ENCODE measurements at regions not wholly inside any gene's neighbourhood (a gene's known extent, or its start where the extent isn't known, plus 50 kb on each side); places are given as distances from the start of the nearest gene placed in this dataset.

DNA sequence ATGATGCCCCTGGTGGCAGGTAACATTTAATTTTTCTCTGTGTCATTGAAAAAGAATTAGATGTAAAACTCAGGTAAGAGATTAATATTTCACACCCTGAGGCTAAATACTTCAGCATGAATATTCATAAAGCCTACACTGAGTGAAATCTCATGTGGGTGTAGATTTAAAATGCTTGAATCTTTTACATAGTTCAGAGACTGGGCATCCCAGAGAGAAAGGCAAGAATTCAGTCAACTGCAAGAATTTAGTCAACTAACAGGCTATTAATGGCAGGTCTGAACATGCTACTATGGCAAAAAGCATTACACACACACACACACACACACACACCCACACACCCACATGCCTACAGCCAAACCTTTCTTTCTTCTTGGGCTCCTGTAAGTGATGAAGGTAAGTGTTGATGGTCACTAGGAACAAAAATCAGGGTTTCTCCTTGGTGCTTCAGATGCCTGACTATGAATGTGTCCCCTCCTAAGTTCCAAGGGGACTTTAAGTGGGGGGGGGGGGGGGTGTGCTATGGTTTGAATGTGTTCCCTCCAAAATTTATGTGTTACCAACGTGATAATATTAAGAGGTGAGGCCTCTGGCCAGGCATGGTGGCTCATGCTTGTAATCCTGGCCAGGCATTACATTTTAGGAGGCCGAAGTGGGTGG is 63.7 kb upstream of the PSMD7 start:
- H3K27ac ChIP-seq: no peak overlapping the region
- no peak for TF ChIP-seq ZFX (IDR thresholded peaks at IDR 0.05)
- TF ChIP-seq, protein P1, sequence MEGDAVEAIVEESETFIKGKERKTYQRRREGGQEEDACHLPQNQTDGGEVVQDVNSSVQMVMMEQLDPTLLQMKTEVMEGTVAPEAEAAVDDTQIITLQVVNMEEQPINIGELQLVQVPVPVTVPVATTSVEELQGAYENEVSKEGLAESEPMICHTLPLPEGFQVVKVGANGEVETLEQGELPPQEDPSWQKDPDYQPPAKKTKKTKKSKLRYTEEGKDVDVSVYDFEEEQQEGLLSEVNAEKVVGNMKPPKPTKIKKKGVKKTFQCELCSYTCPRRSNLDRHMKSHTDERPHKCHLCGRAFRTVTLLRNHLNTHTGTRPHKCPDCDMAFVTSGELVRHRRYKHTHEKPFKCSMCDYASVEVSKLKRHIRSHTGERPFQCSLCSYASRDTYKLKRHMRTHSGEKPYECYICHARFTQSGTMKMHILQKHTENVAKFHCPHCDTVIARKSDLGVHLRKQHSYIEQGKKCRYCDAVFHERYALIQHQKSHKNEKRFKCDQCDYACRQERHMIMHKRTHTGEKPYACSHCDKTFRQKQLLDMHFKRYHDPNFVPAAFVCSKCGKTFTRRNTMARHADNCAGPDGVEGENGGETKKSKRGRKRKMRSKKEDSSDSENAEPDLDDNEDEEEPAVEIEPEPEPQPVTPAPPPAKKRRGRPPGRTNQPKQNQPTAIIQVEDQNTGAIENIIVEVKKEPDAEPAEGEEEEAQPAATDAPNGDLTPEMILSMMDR (conservative IDR thresholded peaks at IDR 0.05): peak; percentile 0; the same call in 1 of the 2 replicates

DNA sequence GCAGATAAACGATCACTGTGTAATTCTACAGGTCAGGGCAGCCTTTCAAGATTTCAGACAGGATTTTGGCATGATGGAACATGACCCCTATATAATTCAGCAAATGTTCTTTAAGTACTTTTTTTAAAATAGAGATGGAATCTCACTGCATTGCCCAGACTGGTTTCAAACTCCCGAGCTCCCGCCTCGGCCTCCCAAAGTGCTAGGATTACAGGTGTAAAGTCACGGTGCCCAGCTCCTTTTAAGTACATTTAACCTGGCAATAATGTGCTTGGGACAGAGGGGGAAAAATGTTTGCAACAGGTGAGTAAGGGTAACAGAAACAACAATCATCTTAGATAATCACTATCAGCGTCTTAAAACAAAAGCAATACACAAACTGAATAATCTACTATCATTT is 66.5 kb upstream of the PSMD7 start:
- H3K27ac ChIP-seq: no peak overlapping the region
- no peak for TF ChIP-seq ZFX (IDR thresholded peaks at IDR 0.05)
- TF ChIP-seq, protein P1 (conservative IDR thresholded peaks at IDR 0.05): no peak

DNA sequence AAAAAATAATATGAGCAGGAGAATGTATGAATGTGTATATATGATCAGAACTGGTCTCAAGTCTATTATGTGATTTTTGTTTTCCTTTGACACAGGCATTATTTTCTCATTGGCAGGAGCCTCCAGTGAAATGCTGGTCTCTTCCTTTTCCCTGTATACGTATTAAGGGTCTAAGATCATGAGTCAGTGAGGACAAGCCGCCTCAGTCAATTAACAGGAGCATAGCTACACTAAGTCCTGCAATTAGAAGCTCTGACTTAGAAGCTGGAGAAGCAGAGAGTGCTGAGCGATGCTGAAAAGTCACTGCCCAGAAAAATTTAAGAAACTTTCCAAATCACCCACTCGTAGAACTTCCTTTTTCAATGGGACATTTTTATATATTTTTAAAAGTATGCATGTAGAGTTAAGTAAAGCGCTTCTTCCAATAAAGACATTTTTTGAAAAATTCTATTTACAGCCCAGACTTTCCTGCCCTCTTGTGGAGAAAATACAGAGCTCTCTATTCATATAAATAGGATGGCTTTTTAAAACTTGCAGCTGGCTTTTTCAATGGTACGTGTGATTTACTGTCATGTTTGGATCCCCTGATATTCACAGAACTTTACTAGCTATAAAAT is 70.2 kb upstream of the PSMD7 start:
- TF ChIP-seq, protein P1 (conservative IDR thresholded peaks at IDR 0.05): peak; percentile 70
- no peak for TF ChIP-seq ZFX (IDR thresholded peaks at IDR 0.05)
- no peak overlapping the region for H3K27ac ChIP-seq

DNA sequence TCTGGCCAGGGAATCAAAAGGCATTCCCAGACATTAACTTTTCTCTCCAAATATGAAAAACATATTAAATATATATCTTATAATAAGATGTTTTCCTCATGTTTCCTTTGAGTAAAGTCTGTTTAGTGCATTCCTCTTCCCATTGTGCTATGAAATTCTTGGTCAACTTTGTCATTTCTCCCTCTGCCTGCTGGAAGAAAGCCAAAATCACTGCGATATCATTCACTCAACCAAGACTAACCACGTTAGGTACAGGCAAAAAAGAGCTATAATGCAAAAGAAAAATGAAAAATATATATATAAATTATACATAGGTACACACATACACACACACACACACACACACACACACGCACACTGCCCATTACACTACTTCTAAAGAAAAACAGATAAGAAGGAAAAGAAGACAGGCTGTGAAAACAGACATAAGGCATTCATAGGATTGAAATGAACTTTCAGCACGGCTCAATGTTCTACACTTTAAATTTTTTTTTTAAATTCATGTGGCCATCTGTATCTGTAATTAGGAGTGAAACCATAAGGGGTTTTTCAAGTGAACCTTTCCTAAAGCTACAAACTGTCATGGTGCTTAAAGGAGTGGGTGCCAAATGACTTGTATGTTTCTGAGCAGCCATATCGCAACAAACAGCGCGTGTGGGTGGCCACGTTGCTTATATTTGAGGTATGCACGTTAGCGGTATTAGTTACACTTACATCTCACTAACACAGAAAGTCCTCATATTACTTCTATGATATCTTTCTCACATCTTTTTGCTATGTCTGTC is 71.6 kb upstream of the PSMD7 start:
- no peak overlapping the region for H3K27ac ChIP-seq
- TF ChIP-seq, protein P1 (conservative IDR thresholded peaks at IDR 0.05): no peak
- no peak for TF ChIP-seq ZFX (IDR thresholded peaks at IDR 0.05)

DNA sequence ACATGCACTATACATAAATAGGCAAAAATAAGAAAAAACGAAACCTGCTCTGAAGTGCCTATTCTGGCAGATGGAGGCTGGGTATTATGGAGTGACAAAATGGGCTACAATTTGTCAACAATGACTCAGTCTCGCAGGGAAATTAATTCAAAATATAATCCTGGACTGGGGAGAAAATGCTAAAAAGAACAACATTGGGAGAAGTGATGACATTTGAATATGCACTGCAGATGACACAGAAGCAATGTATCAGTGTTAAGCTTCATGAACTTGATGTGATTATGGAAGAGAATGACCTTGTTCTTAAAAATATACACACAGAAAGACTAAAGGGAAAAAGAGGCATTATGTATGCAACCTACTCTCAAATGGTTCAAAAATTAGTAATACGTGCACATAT is 74.8 kb upstream of the PSMD7 start:
- no peak for TF ChIP-seq ZFX (IDR thresholded peaks at IDR 0.05)
- TF ChIP-seq, protein P1 (conservative IDR thresholded peaks at IDR 0.05): no peak
- no peak overlapping the region for H3K27ac ChIP-seq

DNA sequence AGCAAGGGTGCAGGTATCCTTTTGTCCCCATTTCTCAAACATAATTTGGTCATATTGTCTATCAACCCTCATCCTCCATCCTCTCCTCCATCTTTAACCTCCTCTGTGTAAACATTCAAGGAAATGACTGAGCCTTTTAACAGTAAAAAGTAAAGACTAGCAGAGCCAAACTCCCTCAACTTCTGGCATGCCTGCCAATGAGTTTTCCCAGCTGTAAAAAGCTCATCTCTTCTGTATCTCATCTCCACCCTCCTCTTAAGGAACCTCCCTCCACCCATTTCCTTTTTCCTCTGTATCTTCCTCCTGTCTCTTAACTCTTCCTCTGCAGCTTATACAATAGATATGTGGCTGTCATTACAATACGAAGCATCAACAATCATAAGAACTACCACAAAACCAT is 76.9 kb upstream of the PSMD7 start:
- TF ChIP-seq, protein P1 (conservative IDR thresholded peaks at IDR 0.05): no peak
- TF ChIP-seq ZFX (IDR thresholded peaks at IDR 0.05): no peak

DNA sequence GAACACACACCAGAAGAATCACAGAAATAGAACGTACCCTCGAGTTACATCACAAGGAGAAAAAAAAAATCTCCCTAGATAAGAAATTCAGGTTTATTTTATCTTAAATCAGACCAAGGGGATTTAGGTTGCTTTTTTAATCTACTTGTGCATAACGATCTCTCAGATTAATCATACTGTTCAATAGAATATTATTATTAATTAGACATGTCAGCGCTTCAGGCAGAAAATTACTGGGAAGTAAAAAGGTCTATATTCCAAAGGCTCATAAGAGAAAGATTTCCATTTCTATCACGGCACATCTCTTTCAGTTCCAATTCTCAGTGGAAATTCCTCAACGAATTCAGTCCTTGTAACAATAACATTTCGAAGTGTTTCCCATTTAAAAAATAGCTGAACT is 77.7 kb upstream of the PSMD7 start:
- no peak overlapping the region for H3K27ac ChIP-seq
- no peak for TF ChIP-seq ZFX (IDR thresholded peaks at IDR 0.05)
- TF ChIP-seq, protein P1 (conservative IDR thresholded peaks at IDR 0.05): no peak

More for the DNA sequence above, 76.9 kb upstream of the PSMD7 start:
- no peak overlapping the region for H3K27ac ChIP-seq

All from C4-2B (cell line).